ENCODE measurements at regions not wholly inside any gene's neighbourhood (a gene's known extent, or its start where the extent isn't known, plus 50 kb on each side); places are given as distances from the start of the nearest gene placed in this dataset.
A peak's percentile ranks its signal among the peaks of the same experiment; 100 is the strongest.

DNA sequence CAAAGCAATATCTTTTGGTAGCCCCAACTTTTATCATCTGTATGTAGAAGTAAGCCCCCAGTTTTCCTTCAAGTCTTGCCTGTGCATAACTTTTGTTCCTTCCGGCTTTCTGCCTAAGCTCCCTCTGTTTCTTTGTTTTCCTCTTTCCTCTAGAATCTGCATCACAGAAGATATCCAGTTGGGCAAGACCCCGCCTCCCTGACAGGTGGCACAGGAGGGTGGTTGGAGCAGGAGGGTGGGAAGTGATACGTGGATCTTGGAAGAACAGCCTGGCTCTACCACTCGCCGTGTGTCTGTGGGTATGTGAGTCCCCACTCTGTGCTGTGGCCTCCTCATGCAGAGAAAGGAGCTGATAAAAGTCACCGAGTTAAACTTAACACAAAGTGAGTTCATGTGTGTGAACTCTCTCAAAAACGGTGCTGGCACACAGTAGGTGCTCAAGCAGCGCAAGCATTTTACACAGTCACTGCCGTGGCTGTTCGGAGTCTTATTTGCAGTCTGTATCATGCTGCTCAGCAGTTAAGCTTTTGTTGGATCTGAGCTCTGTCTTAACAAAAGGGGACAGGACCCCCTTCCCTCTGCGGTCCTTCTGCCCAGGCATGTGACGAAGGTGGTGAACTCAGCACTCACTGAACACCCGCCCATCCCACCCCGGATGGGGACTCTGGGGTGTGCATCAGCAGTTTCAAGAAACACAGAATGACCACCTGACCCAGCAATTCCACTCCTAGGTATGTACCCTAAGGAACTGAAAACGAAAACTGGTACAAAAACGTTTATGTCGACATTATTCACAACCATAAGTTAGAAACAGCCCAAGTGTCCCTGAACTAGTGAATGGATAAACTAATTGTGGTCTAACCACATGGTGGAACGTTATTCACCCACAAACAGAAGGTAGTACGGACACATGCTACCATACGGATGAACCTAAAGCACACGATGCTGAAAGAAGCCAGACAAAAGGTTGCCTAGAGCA lies 249.1 kb downstream of the CTTN start:
- DNase-seq (ENCODE audit: low read depth), result no peak

DNA sequence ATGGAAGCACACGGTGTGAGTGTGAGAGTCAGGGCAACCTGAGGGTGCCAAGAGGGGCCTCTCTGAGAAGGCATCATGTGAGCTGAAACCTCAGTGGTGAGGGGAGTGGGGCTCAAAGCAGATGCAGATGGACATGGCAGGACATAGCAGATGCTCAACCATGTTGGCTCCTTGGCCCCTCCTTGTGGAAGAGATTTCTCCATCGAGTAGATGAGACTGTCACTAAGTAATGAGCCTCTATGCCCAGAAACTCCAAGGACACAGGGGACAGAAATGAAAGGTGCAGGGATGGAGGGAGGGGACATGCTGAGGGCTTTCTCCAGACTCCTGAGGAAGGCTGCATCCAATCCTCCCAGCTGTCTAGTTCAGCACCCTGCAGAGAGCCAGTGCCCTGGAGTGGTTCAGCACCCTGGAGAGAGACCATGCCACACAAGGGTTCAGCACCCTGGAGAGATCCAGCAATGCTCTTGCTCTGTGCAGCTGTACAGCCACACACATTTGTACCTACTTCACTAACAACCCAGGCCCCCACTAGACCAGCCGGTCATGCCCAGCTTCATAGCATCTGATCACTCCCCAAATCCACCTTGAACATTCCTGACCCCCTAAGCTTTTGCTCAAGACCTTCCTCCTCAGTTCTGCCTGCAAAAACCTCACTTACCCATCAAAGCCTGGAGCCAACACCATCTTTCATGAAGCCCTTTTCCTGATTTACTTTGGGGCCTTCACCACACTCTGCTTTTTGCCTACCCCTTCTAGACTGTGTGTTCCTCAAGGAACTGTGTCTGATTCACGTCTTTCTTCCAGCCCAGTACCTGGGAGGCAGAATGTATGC lies 252.0 kb downstream of the CTTN start:
- peak; percentile 42 for DNase-seq (ENCODE audit: low read depth)

DNA sequence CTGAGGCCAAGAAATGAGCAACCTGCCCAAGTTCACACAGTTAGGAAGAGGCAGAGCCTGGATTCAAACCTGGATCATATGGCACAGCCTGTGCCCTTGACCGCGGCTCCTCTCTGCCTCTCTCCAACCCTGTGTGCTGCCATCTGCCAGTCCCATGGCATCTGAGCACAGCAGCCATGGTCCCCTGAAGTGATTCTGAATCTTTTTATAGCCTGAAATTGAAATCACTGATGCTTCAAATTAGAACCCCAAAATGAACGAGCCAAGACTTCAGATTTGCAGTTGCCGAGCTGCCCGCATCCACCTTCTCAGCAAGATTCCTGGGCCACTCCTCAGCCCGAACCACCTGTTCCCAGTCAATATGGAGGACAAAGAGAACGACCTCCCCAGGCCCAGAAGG lies 252.7 kb downstream of the CTTN start:
- no peak for DNase-seq (ENCODE audit: low read depth)

DNA sequence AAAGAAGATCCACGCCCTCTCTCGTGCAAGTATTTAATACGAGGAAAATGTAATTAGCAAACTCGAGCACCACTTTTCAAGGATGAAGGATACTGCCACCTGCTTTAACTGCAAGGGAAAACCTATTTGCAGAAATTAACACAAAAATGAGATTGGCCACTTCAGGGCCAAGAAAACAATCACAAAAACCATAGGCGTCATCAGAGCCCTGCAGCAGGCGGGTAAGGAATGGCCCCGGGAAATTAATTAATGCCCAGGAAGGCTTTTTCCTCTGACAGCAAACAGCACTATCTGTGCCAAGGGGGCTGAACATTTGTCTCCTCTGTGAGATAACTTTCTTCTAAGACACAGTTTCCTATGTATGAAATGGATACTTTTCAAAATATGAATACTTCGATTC lies 255.7 kb downstream of the CTTN start:
- DNase-seq (ENCODE audit: low read depth), result no peak

DNA sequence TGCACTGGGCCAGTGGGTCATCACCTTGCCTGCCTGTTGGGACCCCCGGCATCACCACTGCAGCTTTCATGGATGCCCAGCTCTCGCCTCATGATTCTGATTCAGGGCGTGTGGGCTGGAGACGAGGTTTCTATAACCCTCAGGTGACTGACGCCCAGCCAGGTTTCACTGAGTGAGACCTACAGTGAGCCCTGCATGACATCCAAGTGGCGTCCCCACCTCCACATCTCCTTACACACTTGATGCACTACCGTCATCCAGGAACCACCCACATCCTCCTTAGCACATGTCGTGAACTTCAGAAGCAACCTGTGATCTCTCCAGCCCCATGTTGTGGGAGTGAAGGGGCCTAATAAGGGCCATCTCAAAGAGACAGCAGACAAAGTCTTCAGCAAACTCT lies 257.5 kb downstream of the CTTN start:
- no peak for DNase-seq (ENCODE audit: low read depth)

DNA sequence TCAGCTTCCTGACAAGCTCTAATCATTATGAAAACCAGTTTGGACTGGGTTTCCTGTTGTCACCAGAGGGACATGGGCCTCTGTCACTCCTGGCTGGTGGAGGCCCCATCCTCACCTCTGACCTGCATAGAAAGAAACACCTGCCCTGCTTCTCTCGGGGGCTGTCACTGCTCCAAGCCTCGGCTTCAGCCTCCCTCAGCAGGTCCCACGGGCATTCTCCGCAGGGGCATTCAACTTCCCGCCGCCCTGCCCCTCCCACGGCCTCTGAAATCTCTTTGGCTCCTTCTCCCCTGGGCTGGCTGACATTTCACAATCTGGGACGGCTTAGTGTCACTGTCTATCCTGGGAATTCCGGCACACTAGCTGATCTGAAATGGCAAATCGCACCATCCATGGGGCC lies 257.9 kb downstream of the CTTN start:
- no peak for DNase-seq (ENCODE audit: low read depth)

DNA sequence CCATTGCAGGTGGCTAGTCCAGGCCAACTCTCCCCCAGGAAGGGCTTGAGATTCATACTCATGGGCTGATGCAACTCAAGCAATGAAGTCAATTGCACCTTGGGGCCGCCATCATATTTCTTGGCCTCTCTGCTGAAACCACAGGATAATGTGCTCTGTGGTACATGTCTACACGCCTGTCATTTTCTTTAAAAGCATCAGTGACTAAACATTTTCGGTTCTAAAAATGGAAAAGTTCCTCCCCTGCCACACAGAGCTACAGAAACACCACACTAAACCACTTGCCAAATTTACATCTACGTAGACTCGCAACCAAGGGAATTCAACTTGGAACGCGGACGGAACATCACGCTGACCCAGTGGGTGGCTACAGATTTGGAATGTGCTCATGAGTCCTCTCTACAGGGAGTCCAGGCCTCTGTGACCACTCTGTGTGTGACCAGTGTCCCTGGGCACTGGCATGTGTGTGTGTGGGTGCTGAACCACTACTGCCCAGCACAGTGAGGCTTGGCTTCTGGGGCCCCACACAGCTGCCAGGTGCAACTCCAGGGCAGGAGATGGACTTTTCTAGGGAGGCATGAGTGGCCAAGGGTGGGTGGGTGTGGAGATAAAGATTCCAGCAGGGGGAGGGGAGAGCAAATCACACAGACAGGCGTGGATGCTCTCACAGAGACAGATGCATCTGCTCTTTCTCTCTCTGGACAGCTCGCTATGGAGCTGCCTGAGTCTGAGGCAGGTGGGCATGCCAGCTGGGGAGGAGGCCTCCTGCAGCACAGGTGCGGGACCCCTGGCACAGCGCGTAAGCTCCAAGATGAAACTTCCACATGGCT lies 261.9 kb downstream of the CTTN start:
- DNase-seq (ENCODE audit: low read depth), result no peak

DNA sequence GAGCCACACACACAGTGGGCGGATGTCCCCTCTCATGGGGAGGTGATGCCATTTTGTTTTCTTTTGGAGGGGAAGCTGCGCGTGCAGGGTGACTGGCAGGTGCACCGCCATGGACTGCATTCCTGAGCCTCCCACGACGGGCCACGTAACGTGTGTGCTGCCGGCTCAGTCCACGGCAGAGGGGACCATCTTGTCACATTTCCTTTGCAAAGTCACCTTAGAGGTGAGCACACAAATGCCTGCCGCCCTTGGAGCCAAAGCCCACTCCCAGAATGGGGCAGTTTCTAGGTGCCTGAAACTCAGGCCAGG lies 262.5 kb downstream of the CTTN start:
- DNase-seq (ENCODE audit: low read depth), result no peak

DNA sequence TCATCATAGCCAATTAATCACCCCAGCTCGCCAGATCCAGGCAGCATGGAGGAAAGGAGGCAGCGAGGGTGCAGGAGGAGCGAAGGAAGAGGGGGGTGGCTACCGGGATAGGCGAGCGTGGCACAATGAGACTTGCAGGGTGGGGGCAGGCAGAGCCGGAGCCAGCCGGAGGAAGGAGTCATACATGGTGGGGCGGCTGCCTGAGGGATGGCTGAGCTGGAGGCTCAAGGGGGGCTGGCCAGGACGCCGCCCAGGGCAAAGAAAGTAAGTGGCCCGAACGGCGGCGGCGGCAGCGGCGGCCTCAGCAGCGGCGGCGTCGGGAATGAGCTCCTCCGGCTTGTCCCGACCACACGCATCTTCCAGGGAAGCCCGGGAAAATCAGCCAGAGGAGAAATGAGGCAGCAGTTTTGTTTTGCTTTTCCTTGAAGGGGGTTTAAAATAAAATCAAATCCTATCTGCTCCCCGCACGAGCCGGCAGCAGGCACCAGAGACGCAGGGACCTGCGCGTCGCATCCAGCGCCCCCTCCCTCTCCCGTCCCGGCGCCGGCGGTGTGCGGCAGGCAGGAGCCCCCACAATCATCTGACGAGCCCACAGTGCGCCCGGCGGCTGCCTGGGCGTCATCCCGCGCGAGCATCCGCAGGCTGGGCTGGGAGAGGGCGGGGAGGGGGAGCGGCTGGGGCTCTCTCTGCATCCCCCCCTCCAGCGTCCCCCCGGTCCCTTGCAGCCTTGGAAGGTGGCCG lies 263.6 kb downstream of the CTTN start:
- DNase-seq (ENCODE audit: low read depth), result peak; percentile 29

DNA sequence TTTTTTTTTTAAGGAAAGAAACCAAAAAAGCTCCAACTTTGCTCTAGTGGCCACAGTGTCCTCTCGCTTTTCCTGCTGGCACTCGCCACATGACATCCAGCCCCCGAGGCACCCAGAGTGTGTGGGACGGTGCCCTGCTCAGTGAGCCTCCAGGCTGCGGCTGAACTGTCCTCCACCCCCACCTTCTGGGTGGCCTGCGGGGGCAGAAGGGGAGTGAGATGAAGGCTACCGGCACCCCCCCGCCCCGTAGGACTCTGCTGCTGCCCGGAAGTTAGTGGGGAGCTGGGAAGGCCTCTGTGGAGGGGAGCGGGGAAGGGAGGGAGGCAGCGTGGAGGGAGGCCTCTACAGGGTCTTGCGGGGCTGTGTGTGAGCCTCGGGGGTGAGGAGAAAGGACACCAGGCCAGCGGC lies 264.4 kb downstream of the CTTN start:
- DNase-seq (ENCODE audit: low read depth), result no peak

DNA sequence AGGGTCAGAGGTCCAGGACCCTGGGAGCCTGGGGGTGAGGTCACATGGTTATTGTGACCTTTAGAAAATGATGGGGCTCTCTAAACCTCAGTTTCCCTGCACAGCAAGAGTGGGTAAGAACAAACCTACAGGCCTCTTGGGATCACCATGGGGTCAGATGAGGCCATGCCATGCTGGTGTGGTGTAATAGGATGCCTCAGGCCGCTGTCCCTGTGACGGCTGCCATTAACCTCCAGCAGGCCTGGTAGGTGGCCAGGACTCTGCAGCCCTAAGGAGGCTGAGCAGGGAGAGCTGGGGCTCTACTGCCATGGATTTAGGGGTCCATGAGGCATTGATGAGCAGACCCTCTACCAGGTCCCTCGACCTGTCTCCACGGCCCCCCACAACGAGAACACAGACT lies 265.5 kb downstream of the CTTN start:
- no peak for DNase-seq (ENCODE audit: low read depth)

DNA sequence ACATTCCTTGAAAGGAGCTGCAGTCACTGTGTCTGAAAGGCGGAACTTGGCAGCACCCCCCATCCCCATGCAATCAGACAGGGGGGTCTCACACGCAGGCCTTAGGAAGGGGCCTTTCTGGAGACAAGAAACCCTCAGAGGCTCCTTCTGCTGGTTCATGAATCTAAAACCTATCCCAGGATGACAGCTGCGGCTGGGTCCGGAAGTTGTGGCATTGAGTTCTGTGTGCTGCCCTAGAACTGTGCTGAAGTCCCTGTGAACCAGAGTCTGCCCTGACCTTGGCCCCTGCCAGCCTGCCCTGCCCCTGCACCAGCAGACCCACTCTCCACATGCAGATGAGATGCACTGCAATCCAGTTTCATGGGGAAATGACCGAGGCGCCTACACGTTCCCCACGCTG lies 268.0 kb downstream of the CTTN start:
- DNase-seq (ENCODE audit: low read depth), result no peak

DNA sequence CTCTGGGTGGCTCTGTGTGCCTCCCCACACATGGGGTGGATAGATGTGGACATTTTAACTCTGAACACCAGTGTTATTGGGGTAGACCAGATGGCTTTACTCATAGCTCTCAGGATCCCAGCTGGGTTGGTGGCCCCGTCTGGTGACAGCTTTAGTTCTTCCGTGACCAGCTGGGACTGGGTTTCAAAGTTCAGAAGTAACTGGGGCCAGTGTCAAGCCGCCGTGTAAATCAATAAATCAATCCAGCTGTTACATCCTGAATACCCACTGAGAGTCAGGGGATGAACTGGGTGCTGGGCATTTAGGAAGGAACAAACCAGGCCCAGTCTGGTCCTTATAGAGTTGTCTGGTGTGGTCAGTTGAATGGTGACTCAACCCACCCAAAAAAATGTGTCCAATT lies 269.4 kb downstream of the CTTN start:
- DNase-seq (ENCODE audit: low read depth), result no peak

DNA sequence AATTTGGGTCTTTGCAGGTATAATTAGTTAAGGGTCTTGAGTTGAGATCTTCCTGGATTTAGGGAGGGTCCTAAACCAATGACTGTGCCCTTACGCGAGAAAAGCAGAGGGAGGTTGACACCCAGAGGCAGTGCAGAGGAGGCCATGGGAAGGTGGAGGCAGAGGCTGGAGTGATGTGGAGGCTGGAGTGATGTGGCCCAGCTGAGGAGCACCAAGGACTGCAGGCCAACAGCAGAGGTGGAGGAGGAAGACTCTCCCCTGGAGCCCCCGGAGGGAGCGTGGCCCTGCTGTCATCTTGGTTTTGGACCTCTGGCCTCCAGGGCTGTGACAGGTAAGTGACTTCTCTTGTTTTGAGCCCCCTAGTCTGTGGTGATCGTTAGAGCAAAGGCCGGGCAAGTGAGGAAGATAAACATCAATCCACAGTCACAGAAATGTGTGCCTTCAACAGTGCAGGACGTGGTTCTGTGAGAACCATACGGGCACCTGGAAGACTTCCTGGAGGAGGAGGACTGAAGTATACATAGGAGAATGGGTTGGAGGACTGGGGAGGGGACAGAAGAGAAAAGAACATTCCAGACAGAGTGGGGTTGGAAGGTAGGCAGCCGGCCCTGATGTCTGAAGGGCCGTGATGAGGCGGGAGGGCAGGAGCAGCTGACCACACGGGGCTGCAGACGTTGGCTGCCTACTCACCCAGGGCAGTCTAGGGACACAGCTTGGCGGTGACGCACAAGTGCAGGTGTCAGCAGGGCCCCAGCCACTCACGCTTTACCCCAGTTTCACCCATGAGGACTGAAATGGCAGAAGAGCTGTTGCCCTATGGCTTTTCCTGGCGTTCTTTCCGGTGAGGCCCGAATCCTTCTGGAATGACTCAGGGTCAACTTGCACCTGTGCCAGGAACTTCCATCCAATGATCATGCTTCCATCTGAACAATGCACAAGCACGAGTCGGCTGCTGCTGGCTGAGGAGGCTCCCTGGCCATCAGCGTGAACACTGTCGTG lies 270.2 kb downstream of the CTTN start:
- DNase-seq (ENCODE audit: low read depth), result peak; percentile 61

DNA sequence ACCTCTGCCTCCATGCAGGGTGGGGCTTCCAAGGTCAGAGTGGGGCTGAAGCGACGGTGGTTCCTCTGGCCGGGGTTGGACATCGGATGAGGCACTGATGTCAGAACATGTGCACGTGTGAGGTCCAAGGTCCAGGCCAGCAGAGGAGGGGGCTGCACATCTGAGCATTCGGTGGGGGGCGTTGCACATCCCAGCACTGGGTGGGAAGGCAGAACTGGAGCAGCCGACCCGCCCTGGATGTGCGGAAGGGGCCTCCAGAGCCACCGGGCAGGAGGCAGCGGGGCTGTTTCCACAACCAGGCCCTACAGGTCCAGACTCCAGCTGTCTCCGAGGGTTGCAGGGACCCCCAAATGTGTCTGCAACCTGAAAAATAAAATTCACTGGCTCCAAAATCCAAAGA lies 271.0 kb downstream of the CTTN start:
- no peak for DNase-seq (ENCODE audit: low read depth)

DNA sequence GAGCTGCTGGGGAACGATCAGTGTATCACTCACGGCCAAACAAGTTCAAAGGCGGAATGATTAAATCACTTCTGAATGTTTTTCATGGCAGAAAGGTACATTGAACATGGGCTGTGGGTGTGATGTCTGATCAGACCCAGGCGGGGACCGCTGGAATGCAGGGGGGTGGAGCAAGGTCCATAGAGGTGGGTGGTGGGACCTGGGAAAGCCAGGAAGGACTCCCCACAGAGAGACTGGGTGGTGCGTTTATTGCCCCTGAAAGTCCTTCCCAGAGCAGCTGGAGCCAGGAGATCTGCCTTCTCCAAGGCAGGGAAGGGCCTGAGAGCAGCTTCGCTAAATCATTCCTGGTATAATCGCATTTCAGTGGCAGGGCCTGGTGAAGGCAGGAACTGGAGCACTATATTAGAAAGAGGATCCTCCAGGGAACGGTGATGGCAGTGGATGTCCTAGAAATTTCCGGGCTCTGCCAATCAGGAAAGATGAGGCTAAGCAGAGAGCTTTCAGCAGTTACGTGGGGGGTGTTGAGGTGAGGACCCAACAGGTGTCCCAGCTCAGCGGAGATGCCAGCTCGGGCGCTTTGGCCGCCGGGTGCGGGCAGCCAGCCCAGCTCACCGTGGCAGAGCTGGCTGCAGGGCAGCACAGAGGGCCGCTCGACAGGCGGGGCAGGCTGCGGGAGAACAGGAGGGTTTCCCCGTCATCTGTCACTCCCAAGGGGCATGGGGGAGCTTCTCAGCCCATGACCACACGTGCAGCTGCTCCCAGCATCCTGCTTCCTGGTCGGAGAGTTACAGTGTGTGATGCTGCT lies 271.7 kb downstream of the CTTN start:
- no peak for DNase-seq (ENCODE audit: low read depth)

DNA sequence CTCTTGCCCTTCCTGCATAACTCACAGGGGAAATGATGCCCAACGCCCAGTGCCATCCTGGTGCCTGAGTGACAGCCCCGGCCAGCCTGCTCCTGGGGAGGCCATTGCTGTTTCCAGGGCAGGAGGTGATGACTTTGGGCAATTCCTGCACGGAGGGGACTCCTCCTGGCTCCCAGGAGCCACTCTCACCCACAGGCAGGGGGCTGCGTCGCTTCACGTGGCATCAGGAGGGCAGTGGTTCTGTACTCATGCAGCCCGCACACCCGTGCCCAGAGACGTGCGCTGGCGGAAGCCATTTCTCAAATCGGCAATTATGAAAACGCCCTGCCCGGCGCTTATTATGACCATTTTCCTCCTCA lies 272.3 kb downstream of the CTTN start:
- no peak for DNase-seq (ENCODE audit: low read depth)

DNA sequence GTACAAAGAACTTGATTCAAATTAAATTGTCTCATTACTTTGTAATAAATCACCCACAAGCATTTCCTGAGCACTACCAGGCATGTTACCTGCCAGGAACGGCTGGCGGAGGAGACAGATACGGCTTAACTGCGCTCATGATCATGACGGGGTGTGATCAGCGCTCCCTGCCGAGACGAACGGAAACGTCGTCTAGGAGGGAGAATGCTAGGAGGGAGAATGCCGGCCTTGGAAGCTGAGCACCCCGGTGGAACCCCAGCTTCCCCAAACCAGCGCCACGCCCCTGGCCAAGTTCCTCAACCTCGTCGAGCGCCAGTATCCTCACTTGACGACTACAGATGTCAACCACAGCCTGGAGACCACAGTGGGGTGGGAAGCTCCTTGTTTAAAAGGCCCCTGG lies 272.8 kb downstream of the CTTN start:
- DNase-seq (ENCODE audit: low read depth), result no peak

DNA sequence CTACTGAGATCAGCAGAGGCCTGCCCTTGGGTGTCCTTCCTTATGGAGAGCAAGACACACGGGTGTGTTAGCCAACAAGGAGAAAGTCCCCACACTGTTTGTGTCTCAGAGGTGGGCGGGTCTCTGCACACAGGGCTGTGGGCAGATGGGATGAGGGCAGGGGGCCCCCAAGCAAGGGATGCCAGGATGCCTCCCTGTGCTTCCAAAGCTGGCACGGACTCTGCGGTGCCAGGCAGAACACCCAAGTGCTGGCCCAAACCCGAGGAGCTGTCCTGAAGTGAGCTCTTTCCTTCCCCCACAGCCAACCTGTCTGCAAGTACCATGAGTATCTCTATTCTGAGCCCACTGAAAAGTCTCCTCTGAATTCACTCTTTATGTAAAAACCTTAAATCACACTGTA lies 273.3 kb downstream of the CTTN start:
- no peak for DNase-seq (ENCODE audit: low read depth)

Data from HT1080 (cell line).